LNCAP (cell line): ENCODE measurements at regions not wholly inside any gene's neighbourhood (a gene's known extent, or its start where the extent isn't known, plus 50 kb on each side); places are given as distances from the start of the nearest gene placed in this dataset.

Experiments
- TF ChIP-seq, protein P1 (sequence below): fragments of 450-650 bp; IDR thresholded peaks from 2 replicates; pipeline ENCODE4 v1.5.1; 2017; ENCODE audit warnings: mild to moderate bottlenecking

- TF ChIP-seq, protein P1, sequence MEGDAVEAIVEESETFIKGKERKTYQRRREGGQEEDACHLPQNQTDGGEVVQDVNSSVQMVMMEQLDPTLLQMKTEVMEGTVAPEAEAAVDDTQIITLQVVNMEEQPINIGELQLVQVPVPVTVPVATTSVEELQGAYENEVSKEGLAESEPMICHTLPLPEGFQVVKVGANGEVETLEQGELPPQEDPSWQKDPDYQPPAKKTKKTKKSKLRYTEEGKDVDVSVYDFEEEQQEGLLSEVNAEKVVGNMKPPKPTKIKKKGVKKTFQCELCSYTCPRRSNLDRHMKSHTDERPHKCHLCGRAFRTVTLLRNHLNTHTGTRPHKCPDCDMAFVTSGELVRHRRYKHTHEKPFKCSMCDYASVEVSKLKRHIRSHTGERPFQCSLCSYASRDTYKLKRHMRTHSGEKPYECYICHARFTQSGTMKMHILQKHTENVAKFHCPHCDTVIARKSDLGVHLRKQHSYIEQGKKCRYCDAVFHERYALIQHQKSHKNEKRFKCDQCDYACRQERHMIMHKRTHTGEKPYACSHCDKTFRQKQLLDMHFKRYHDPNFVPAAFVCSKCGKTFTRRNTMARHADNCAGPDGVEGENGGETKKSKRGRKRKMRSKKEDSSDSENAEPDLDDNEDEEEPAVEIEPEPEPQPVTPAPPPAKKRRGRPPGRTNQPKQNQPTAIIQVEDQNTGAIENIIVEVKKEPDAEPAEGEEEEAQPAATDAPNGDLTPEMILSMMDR, result no peak
Observed at GRCh38 chr13:50485979-50486935, 357.2 kb downstream of the DLEU7 start.

- TF ChIP-seq, protein P1, result no peak
Observed at GRCh38 chr13:50493683-50494082, 349.8 kb downstream of the DLEU7 start.

DNA sequence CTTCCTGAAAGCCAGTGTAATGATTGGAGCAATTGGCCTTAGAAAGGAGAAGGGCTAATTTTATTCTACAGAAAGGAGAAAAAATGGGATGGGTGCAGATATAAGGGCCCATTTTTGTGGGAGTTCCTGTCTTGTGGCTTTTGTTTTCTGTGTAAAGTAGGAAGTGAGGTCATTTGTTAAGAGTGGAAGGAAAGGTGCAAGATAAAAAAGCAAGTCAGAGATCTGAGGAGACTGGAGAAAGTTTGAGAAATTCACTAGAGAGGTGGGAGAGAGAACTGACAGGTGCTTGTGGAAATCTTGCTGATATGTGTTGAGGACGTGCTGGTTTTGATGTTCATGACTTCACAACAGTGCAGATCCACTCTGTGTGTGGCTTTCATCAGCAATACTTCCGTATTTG lies 349.4 kb downstream of the DLEU7 start:
- TF ChIP-seq, protein P1, result no peak

- TF ChIP-seq, protein P1, result no peak
Observed at GRCh38 chr13:50509167-50509566, 334.3 kb downstream of the DLEU7 start.

- TF ChIP-seq, protein P1, result no peak
Observed at GRCh38 chr13:50509771-50510441, 333.6 kb downstream of the DLEU7 start.

DNA sequence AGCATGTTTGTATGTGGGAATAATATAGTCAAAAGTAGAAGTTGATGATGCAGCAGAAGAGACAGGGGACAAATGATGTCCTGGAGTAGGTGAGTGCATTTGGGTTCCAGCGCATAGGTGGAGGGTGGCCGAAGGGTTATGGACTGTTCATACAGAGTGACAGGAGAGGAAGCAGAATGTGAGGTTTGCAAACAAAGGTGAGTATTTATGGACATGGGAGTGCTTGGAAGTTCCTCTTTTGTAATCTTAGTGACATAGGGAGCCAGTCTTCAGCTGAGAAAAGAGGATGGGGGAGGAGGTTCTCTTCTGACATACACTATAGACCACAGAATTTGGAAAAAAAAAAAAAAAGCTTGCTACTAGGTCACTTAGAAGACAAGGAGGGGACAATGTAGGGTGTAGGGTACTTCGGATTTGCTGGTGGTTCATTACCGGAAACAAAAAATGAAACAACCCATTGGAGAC lies 331.6 kb downstream of the DLEU7 start:
- TF ChIP-seq, protein P1, result no peak

GRCh38 chr13:50512474-50513299 lies 330.8 kb downstream of the DLEU7 start:
- TF ChIP-seq, protein P1, result no peak
